Central memory CD8-positive, alpha-beta T cell (primary cell): ENCODE measurements at regions not wholly inside any gene's neighbourhood (a gene's known extent, or its start where the extent isn't known, plus 50 kb on each side); places are given as distances from the start of the nearest gene placed in this dataset.
"Not testable (repeated sequence)": the region's sequence is repeated elsewhere in the genome, so short reads cannot be mapped to it uniquely, and the experiment has no call there.

Experiments used
- ATAC-seq: fragments of 150-1000 bp; cut with Tn5 transposase; replicated peaks from 2 replicates; pipeline ENCODE4 v1.10.0; 2022; ENCODE audit warnings: mild to moderate bottlenecking, moderate FRiP score, moderate number of reproducible peaks; ENCODE audit not compliant: poor library complexity, severe bottlenecking; ENCODE audit errors: extremely low read depth
- DNase-seq, 2 donors: peaks; one replicate each; pipeline ENCODE4 v3.0.0; 2021; ENCODE audit warnings: low spot score in 2 of 2
- H3K27ac Mint-ChIP-seq: one replicate; pipeline ENCODE4 v1.8.0; 2022; ENCODE audit warnings: low read depth, mild to moderate bottlenecking, moderate library complexity, mixed read lengths
- H3K27me3 Mint-ChIP-seq: one replicate; pipeline ENCODE4 v1.8.0; 2022; ENCODE audit warnings: mixed read lengths
- H3K36me3 Mint-ChIP-seq: one replicate; pipeline ENCODE4 v1.8.0; 2022; ENCODE audit warnings: mild to moderate bottlenecking, moderate library complexity, mixed read lengths; ENCODE audit not compliant: insufficient read depth
- H3K4me1 Mint-ChIP-seq: one replicate; pipeline ENCODE4 v1.8.0; 2022; ENCODE audit warnings: mixed read lengths
- H3K4me3 Mint-ChIP-seq: one replicate; pipeline ENCODE4 v1.8.0; 2022; ENCODE audit warnings: mild to moderate bottlenecking, moderate library complexity, mixed read lengths
- H3K9me3 Mint-ChIP-seq: one replicate; pipeline ENCODE4 v1.8.0; 2022; ENCODE audit warnings: mixed read lengths

DNA sequence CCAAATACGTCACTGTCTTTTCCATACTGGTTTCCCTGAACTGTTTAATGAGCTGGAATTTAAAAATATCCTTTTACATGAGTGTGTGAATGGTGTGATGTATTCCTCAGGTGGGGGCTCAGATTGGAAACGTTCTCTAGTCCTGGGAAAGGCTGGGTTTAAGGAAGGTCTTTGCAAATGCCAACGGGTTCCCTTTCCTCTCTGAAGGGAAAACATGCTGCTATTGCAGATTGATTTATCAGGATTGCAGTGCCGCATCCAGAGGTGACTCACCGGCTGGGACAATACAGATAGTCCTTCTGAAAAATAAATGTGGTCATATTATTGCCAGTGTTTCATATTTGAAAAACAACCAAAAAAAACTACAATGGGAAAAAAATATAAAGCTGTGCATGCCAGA lies 193.1 kb upstream of the FLRT2 start:
- no peak for ATAC-seq
- H3K4me3 Mint-ChIP-seq = no peak overlapping the region
- no peaks in the 10 kb centered on the region for H3K27me3 Mint-ChIP-seq
- no peaks in the 10 kb centered on the region for H3K4me1 Mint-ChIP-seq
- no peaks in the 10 kb centered on the region for H3K36me3 Mint-ChIP-seq
- H3K9me3 Mint-ChIP-seq = no peaks in the 10 kb centered on the region
- DNase-seq = no peak
- H3K27ac Mint-ChIP-seq = no peak overlapping the region

DNA sequence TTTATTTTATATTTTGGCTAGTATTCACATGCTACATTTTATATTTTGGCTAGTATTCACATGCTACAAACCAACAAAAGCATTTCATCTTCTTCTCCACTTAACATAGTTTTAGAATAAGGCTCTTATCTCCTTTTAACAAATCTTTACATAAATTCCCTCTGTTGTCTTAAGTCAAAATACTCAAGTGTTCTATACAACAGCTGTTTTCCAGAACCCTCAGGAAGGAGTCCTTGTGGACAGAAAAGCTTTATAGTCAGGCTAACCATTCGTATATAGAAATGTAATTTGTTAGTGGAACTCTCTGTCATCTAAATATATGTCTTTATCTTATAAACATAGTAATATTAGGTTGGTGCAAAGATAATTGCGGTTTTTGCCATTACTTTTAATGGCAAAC lies 191.0 kb upstream of the FLRT2 start:
- no peak overlapping the region for H3K4me3 Mint-ChIP-seq
- H3K27me3 Mint-ChIP-seq = no peaks in the 10 kb centered on the region
- H3K27ac Mint-ChIP-seq = no peak overlapping the region
- no peaks in the 10 kb centered on the region for H3K36me3 Mint-ChIP-seq
- DNase-seq = no peak
- ATAC-seq = no peak
- no peaks in the 10 kb centered on the region for H3K4me1 Mint-ChIP-seq
- H3K9me3 Mint-ChIP-seq = no peaks in the 10 kb centered on the region

DNA sequence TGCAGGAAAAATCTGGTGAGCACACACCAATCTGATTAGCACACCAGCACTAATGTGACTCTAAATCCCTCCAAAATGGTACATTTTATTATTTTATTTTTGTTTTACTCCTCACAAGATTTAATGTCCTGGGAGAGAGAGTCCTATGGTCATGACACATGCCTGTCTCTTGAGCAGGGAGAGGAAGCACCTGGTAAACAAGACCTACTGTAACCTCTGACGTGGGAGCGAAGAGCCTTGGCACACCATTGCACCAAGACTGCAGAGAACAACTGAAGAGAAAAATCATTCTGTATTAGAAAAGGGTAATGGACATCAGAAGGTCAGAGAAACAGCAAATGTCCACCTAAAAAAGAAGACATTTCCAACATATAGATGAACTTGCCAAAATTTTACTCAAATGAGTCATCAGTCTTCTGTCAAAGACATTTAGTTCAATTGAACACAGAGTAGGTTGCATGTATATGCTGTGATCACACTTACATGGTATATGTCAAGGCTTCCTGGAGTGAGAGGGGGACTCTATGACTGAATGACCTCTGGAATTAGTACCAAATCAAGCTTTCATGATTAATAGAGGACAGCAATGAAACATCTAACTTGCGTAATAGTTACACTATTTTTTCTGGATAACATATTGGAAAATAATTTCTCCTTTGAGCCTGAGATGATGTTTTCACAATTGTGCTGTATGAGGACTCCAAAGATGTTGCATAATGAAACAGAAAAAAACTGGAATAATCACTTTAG lies 186.9 kb upstream of the FLRT2 start:
- Mint-ChIP-seq H3K27me3 (no peaks in the 10 kb centered on the region), H3K27ac (no peak overlapping the region), H3K4me3 (no peak overlapping the region), H3K4me1 (no peaks in the 10 kb centered on the region), H3K9me3 (no peaks in the 10 kb centered on the region), H3K36me3 (no peaks in the 10 kb centered on the region)
- DNase-seq (no peak), ATAC-seq (no peak)

DNA sequence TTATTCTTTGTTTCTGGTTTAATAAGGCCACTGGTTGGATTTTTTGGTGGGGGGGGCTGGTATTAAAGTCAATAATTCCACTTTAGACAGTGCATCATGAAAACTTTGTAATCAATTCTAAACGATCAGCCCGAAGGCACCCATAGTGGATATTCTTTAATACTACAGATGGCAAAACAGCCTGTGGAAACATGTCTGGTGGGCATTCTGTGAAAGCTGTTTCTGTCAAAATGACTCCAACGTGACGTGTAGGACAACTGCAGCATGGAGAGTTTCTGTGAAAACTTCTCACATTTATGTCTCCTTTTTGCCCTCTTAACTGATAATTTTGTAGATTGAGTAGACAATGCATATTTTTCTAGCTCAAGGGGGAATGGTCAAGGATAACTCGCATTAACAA lies 185.8 kb upstream of the FLRT2 start:
- no peaks in the 10 kb centered on the region for H3K4me1 Mint-ChIP-seq
- no peak for ATAC-seq

GRCh38 chr14:85344847-85345570 lies 184.9 kb upstream of the FLRT2 start:
- no peaks in the 10 kb centered on the region for H3K9me3 Mint-ChIP-seq
- ATAC-seq (no peak), DNase-seq (no peak)
- H3K27ac Mint-ChIP-seq = no peak overlapping the region
- no peaks in the 10 kb centered on the region for H3K36me3 Mint-ChIP-seq
- no peaks in the 10 kb centered on the region for H3K27me3 Mint-ChIP-seq
- no peak overlapping the region for H3K4me3 Mint-ChIP-seq
- no peaks in the 10 kb centered on the region for H3K4me1 Mint-ChIP-seq

More for the DNA sequence above, 185.8 kb upstream of the FLRT2 start:
- Mint-ChIP-seq H3K9me3 (no peaks in the 10 kb centered on the region), H3K27ac (no peak overlapping the region), H3K36me3 (no peaks in the 10 kb centered on the region), H3K4me3 (no peak overlapping the region), H3K27me3 (no peaks in the 10 kb centered on the region)
- no peak for DNase-seq

GRCh38 chr14:85350667-85351066 lies 179.3 kb upstream of the FLRT2 start:
- DNase-seq = no peak
- no peak overlapping the region for H3K4me3 Mint-ChIP-seq
- ATAC-seq = no peak
- peaks cover 10% of the 10 kb centered on the region for H3K9me3 Mint-ChIP-seq
- no peaks in the 10 kb centered on the region for H3K4me1 Mint-ChIP-seq
- H3K27ac Mint-ChIP-seq = no peak overlapping the region
- no peaks in the 10 kb centered on the region for H3K36me3 Mint-ChIP-seq
- H3K27me3 Mint-ChIP-seq = no peaks in the 10 kb centered on the region

- not testable (repeated sequence) for H3K27ac Mint-ChIP-seq, H3K9me3 Mint-ChIP-seq, H3K4me3 Mint-ChIP-seq, ATAC-seq, H3K36me3 Mint-ChIP-seq, H3K27me3 Mint-ChIP-seq, DNase-seq, H3K4me1 Mint-ChIP-seq
Observed at GRCh38 chr14:85352588-85352987, 177.4 kb upstream of the FLRT2 start.

- no peak for ATAC-seq
- Mint-ChIP-seq H3K4me1 (no peaks in the 10 kb centered on the region), H3K4me3 (no peak overlapping the region), H3K27ac (no peak overlapping the region), H3K9me3 (peaks cover 10% of the 10 kb centered on the region), H3K27me3 (no peaks in the 10 kb centered on the region), H3K36me3 (no peaks in the 10 kb centered on the region)
- DNase-seq = no peak
Observed at GRCh38 chr14:85357120-85357519, 172.8 kb upstream of the FLRT2 start.

- H3K4me1 Mint-ChIP-seq = no peaks in the 10 kb centered on the region
- ATAC-seq (no peak), DNase-seq (no peak)
- H3K4me3 Mint-ChIP-seq = no peak overlapping the region
- no peaks in the 10 kb centered on the region for H3K27me3 Mint-ChIP-seq
- H3K9me3 Mint-ChIP-seq = peaks cover 8% of the 10 kb centered on the region
- no peak overlapping the region for H3K27ac Mint-ChIP-seq
- no peaks in the 10 kb centered on the region for H3K36me3 Mint-ChIP-seq
Observed at GRCh38 chr14:85358136-85358785, 171.7 kb upstream of the FLRT2 start.

DNA sequence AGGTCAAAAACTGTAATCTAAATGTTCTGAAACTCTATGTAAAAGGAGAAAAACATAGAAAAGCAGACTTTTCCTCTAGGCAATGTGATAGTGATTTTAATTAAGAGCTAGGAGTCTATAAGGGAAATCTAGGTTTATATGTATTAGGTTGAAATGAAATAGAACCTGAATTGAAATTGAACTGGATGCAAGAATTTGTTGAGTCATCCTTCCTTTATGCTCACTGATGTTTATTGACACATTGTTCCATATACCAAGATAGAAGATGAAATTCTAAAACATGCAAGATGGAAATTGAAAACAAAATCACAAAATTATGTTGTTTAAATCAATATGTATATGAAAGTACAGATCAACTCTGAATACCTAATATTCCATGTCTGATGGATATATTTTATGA lies 170.4 kb upstream of the FLRT2 start:
- Mint-ChIP-seq H3K27ac (no peak overlapping the region), H3K36me3 (no peaks in the 10 kb centered on the region), H3K4me3 (no peak overlapping the region), H3K27me3 (no peaks in the 10 kb centered on the region), H3K9me3 (no peaks in the 10 kb centered on the region), H3K4me1 (no peaks in the 10 kb centered on the region)
- ATAC-seq = no peak
- DNase-seq = no peak

- no peaks in the 10 kb centered on the region for H3K4me1 Mint-ChIP-seq
- no peak overlapping the region for H3K27ac Mint-ChIP-seq
- peaks cover 5% of the 10 kb centered on the region for H3K9me3 Mint-ChIP-seq
- H3K4me3 Mint-ChIP-seq = no peak overlapping the region
- DNase-seq (no peak), ATAC-seq (no peak)
- H3K27me3 Mint-ChIP-seq = no peaks in the 10 kb centered on the region
- H3K36me3 Mint-ChIP-seq = no peaks in the 10 kb centered on the region
Observed at GRCh38 chr14:85363358-85363757, 166.6 kb upstream of the FLRT2 start.

GRCh38 chr14:85366226-85366625 lies 163.7 kb upstream of the FLRT2 start:
- H3K27ac Mint-ChIP-seq = no peak overlapping the region
- DNase-seq = no peak
- H3K4me1 Mint-ChIP-seq = no peaks in the 10 kb centered on the region
- no peaks in the 10 kb centered on the region for H3K36me3 Mint-ChIP-seq
- H3K9me3 Mint-ChIP-seq = peaks cover 22% of the 10 kb centered on the region
- no peak for ATAC-seq
- H3K4me3 Mint-ChIP-seq = no peak overlapping the region
- no peaks in the 10 kb centered on the region for H3K27me3 Mint-ChIP-seq

DNA sequence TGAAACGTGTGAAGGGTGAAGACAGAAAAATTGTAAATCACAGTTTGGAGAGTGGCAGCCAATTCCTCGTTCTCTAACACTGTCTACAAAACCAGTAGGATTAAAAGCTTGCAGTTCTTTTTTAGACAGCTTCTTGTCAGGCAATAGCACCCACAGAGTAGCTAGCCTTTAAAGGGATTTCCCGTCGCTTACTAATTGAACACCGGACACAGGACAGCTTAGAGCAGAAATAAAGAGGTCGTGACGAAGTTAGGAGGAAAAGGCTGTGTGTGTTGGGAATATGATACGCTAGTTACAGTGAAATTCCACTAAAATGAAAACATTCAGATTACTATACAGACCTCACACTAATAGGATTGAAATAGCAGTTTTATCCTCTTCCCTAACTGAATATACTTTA lies 149.1 kb upstream of the FLRT2 start:
- Mint-ChIP-seq H3K4me1 (no peaks in the 10 kb centered on the region), H3K9me3 (no peaks in the 10 kb centered on the region)
- ATAC-seq = no peak

More for the DNA sequence above, 149.1 kb upstream of the FLRT2 start:
- Mint-ChIP-seq H3K36me3 (no peaks in the 10 kb centered on the region), H3K4me3 (no peak overlapping the region), H3K27ac (no peak overlapping the region), H3K27me3 (no peaks in the 10 kb centered on the region)
- no peak for DNase-seq
